ENCODE measurements at regions not wholly inside any gene's neighbourhood (a gene's known extent, or its start where the extent isn't known, plus 50 kb on each side); places are given as distances from the start of the nearest gene placed in this dataset.

GRCh38 chr11:79794057-79794456 is 353.2 kb upstream of the TENM4 start:
- TF ChIP-seq PATZ1 (CRISPR knock-in tag; IDR thresholded peaks at IDR 0.05; ENCODE audit: borderline replicate concordance) = no peak
- TF ChIP-seq ISL1 (CRISPR knock-in tag; IDR thresholded peaks at IDR 0.05) = no peak
- TF ChIP-seq ESRRG (CRISPR knock-in tag; IDR thresholded peaks at IDR 0.05) = no peak
- TF ChIP-seq RARB (CRISPR knock-in tag; IDR thresholded peaks at IDR 0.05) = no peak
- no peak for TF ChIP-seq PPARA (CRISPR knock-in tag; IDR thresholded peaks at IDR 0.05; ENCODE audit: borderline replicate concordance)
- no peak for TF ChIP-seq CSRNP3 (CRISPR knock-in tag; IDR thresholded peaks at IDR 0.05)
- no peak for TF ChIP-seq TCF4 (CRISPR knock-in tag; IDR thresholded peaks at IDR 0.05; ENCODE audit: borderline replicate concordance)
- TF ChIP-seq, protein P1, sequence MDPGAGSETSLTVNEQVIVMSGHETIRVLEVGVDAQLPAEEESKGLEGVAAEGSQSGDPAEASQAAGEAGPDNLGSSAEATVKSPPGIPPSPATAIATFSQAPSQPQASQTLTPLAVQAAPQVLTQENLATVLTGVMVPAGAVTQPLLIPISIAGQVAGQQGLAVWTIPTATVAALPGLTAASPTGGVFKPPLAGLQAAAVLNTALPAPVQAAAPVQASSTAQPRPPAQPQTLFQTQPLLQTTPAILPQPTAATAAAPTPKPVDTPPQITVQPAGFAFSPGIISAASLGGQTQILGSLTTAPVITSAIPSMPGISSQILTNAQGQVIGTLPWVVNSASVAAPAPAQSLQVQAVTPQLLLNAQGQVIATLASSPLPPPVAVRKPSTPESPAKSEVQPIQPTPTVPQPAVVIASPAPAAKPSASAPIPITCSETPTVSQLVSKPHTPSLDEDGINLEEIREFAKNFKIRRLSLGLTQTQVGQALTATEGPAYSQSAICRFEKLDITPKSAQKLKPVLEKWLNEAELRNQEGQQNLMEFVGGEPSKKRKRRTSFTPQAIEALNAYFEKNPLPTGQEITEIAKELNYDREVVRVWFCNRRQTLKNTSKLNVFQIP (CRISPR knock-in tag; IDR thresholded peaks at IDR 0.05; ENCODE audit: borderline replicate concordance, low read depth) = no peak
- TF ChIP-seq ZFP30 (CRISPR knock-in tag; IDR thresholded peaks at IDR 0.05) = no peak
- no peak for TF ChIP-seq CSDC2 (CRISPR knock-in tag; IDR thresholded peaks at IDR 0.05)
- TF ChIP-seq ARNTL (CRISPR knock-in tag; IDR thresholded peaks at IDR 0.05; ENCODE audit: borderline replicate concordance, low read depth) = no peak
- no peak for TF ChIP-seq ZC3H10 (CRISPR knock-in tag; IDR thresholded peaks at IDR 0.05)
- no peak for TF ChIP-seq ZNF565 (CRISPR knock-in tag; conservative IDR thresholded peaks at IDR 0.05; ENCODE audit: low read depth)
- no peak for TF ChIP-seq ZNF70 (CRISPR knock-in tag; IDR thresholded peaks at IDR 0.05)
- no peak for TF ChIP-seq GLIS3 (CRISPR knock-in tag; IDR thresholded peaks at IDR 0.05)
- TF ChIP-seq BACH2 (CRISPR knock-in tag; IDR thresholded peaks at IDR 0.05; ENCODE audit: borderline replicate concordance) = no peak
- ATAC-seq = no peak

DNA sequence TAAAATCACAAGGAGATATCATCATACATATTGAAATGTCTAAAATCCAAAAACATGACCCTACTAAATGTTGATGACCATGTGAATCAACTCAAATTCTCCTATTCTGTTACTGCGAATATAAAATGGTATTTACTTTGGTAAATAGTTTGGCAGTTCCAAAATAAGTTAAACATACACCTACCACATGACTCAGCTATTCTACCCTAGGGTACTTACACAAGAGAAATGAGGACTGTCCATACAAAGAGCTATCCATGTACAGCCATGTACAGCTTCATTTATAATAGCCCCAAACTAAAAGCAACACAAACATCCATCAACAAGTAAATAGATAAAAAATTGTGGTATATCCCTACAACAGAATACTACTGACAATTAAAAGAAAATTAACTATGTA is 346.1 kb upstream of the TENM4 start:
- TF ChIP-seq GLIS3 (CRISPR knock-in tag; IDR thresholded peaks at IDR 0.05) (no peak), ZNF8 (CRISPR knock-in tag; IDR thresholded peaks at IDR 0.05) (no peak), ZFP30 (CRISPR knock-in tag; IDR thresholded peaks at IDR 0.05) (no peak)
- no peak for ATAC-seq

GRCh38 chr11:79783833-79784232 is 343.0 kb upstream of the TENM4 start:
- TF ChIP-seq PPARA (CRISPR knock-in tag; IDR thresholded peaks at IDR 0.05; ENCODE audit: borderline replicate concordance) (no peak), CSRNP3 (CRISPR knock-in tag; IDR thresholded peaks at IDR 0.05) (no peak), CSDC2 (CRISPR knock-in tag; IDR thresholded peaks at IDR 0.05) (no peak), PATZ1 (CRISPR knock-in tag; IDR thresholded peaks at IDR 0.05; ENCODE audit: borderline replicate concordance) (no peak), BACH2 (CRISPR knock-in tag; IDR thresholded peaks at IDR 0.05; ENCODE audit: borderline replicate concordance) (no peak), OSR1 (CRISPR knock-in tag; IDR thresholded peaks at IDR 0.05) (no peak), ESRRG (CRISPR knock-in tag; IDR thresholded peaks at IDR 0.05) (no peak), ZNF70 (CRISPR knock-in tag; IDR thresholded peaks at IDR 0.05) (no peak), ISL1 (CRISPR knock-in tag; IDR thresholded peaks at IDR 0.05) (no peak), ZFP3 (CRISPR knock-in tag; IDR thresholded peaks at IDR 0.05) (no peak), SNAI2 (CRISPR knock-in tag; IDR thresholded peaks at IDR 0.05) (no peak), ZNF565 (CRISPR knock-in tag; conservative IDR thresholded peaks at IDR 0.05; ENCODE audit: low read depth) (no peak), ZFP30 (CRISPR knock-in tag; IDR thresholded peaks at IDR 0.05) (no peak), ZC3H10 (CRISPR knock-in tag; IDR thresholded peaks at IDR 0.05) (no peak), CREB5 (CRISPR knock-in tag; IDR thresholded peaks at IDR 0.05; ENCODE audit: low read depth) (no peak), RARB (CRISPR knock-in tag; IDR thresholded peaks at IDR 0.05) (no peak), ARNTL (CRISPR knock-in tag; IDR thresholded peaks at IDR 0.05; ENCODE audit: borderline replicate concordance, low read depth) (no peak)
- TF ChIP-seq, protein P2, sequence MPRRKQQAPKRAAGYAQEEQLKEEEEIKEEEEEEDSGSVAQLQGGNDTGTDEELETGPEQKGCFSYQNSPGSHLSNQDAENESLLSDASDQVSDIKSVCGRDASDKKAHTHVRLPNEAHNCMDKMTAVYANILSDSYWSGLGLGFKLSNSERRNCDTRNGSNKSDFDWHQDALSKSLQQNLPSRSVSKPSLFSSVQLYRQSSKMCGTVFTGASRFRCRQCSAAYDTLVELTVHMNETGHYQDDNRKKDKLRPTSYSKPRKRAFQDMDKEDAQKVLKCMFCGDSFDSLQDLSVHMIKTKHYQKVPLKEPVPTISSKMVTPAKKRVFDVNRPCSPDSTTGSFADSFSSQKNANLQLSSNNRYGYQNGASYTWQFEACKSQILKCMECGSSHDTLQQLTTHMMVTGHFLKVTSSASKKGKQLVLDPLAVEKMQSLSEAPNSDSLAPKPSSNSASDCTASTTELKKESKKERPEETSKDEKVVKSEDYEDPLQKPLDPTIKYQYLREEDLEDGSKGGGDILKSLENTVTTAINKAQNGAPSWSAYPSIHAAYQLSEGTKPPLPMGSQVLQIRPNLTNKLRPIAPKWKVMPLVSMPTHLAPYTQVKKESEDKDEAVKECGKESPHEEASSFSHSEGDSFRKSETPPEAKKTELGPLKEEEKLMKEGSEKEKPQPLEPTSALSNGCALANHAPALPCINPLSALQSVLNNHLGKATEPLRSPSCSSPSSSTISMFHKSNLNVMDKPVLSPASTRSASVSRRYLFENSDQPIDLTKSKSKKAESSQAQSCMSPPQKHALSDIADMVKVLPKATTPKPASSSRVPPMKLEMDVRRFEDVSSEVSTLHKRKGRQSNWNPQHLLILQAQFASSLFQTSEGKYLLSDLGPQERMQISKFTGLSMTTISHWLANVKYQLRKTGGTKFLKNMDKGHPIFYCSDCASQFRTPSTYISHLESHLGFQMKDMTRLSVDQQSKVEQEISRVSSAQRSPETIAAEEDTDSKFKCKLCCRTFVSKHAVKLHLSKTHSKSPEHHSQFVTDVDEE (CRISPR knock-in tag; IDR thresholded peaks at IDR 0.05) = no peak
- no peak for ATAC-seq

Data from SK-N-SH treated with all-trans-retinoic acid at 6 μM for 48 hours (cell line).